Nephron (organoid): ENCODE measurements at regions not wholly inside any gene's neighbourhood (a gene's known extent, or its start where the extent isn't known, plus 50 kb on each side); places are given as distances from the start of the nearest gene placed in this dataset.

Source experiments
- H3K27ac Mint-ChIP-seq, 3 experiments: 2 replicates each; pipeline ENCODE4 v1.8.0; 2020; ENCODE audit warnings: mixed read lengths in 3 of 3, mild to moderate bottlenecking in 2 of 3, moderate library complexity in 1 of 3
- H3K27me3 Mint-ChIP-seq: 2 replicates; pipeline ENCODE4 v1.8.0; 2021; ENCODE audit warnings: low read depth, mild to moderate bottlenecking, moderate library complexity, mixed read lengths
- H3K36me3 Mint-ChIP-seq: 2 replicates; pipeline ENCODE4 v1.8.0; 2020; ENCODE audit warnings: low read depth, mixed read lengths
- H3K4me1 Mint-ChIP-seq: 2 replicates; pipeline ENCODE4 v1.8.0; 2020; ENCODE audit warnings: mixed read lengths
- H3K4me3 Mint-ChIP-seq, 3 experiments: 2 replicates each; pipeline ENCODE4 v1.8.0; 2020; ENCODE audit warnings: mild to moderate bottlenecking in 3 of 3, mixed read lengths in 3 of 3, moderate library complexity in 2 of 3
- H3K9me3 Mint-ChIP-seq: 2 replicates; pipeline ENCODE4 v1.8.0; 2020; ENCODE audit warnings: mixed read lengths
- TF ChIP-seq, protein P1 (sequence below), 3 experiments: fragments of 200-600 bp; sonication (generic); IDR thresholded peaks; one replicate each; pipeline ENCODE4 v1.5.0; 2021; ENCODE audit warnings: antibody characterized with exemption in 3 of 3; ENCODE audit not compliant: unreplicated experiment in 3 of 3

- Mint-ChIP-seq H3K27me3 (no peaks in the 10 kb centered on the region), H3K4me3 (peak overlapping the region in 2 of 3 experiments; percentile 4 to 18), H3K36me3 (no peaks in the 10 kb centered on the region), H3K27ac (peak overlapping the region; percentile 63 to 94 (median 82)), H3K9me3 (no peaks in the 10 kb centered on the region), H3K4me1 (peaks cover 64% of the 10 kb centered on the region)
- TF ChIP-seq, protein P1, sequence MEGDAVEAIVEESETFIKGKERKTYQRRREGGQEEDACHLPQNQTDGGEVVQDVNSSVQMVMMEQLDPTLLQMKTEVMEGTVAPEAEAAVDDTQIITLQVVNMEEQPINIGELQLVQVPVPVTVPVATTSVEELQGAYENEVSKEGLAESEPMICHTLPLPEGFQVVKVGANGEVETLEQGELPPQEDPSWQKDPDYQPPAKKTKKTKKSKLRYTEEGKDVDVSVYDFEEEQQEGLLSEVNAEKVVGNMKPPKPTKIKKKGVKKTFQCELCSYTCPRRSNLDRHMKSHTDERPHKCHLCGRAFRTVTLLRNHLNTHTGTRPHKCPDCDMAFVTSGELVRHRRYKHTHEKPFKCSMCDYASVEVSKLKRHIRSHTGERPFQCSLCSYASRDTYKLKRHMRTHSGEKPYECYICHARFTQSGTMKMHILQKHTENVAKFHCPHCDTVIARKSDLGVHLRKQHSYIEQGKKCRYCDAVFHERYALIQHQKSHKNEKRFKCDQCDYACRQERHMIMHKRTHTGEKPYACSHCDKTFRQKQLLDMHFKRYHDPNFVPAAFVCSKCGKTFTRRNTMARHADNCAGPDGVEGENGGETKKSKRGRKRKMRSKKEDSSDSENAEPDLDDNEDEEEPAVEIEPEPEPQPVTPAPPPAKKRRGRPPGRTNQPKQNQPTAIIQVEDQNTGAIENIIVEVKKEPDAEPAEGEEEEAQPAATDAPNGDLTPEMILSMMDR (IDR thresholded peaks at IDR 0.05; ENCODE audit: unreplicated experiment in 3 of 3) = no peak
Observed at GRCh38 chr11:15882876-15883454, 473.4 kb downstream of the SOX6 start.

GRCh38 chr11:15883455-15883920 lies 472.9 kb downstream of the SOX6 start:
- H3K9me3 Mint-ChIP-seq = no peaks in the 10 kb centered on the region

GRCh38 chr11:15884141-15884540 lies 472.2 kb downstream of the SOX6 start:
- peaks cover 76% of the 10 kb centered on the region for H3K4me1 Mint-ChIP-seq
- H3K4me3 Mint-ChIP-seq = no peak overlapping the region
- TF ChIP-seq, protein P1 (IDR thresholded peaks at IDR 0.05; ENCODE audit: unreplicated experiment in 3 of 3) = no peak
- H3K36me3 Mint-ChIP-seq = no peaks in the 10 kb centered on the region
- no peaks in the 10 kb centered on the region for H3K9me3 Mint-ChIP-seq
- H3K27ac Mint-ChIP-seq = peak overlapping the region; percentile 63 to 94 (median 82)
- H3K27me3 Mint-ChIP-seq = no peaks in the 10 kb centered on the region

More at GRCh38 chr11:15883455-15883920, 472.9 kb downstream of the SOX6 start:
- Mint-ChIP-seq H3K4me3 (peak overlapping the region in 1 of 3 experiments; percentile 10), H3K4me1 (peaks cover 69% of the 10 kb centered on the region), H3K27ac (peak overlapping the region; percentile 63 to 94 (median 82)), H3K27me3 (no peaks in the 10 kb centered on the region), H3K36me3 (no peaks in the 10 kb centered on the region)
- TF ChIP-seq, protein P1 (IDR thresholded peaks at IDR 0.05; ENCODE audit: unreplicated experiment in 3 of 3) = no peak

GRCh38 chr11:15884777-15885540 lies 471.4 kb downstream of the SOX6 start:
- Mint-ChIP-seq H3K9me3 (no peaks in the 10 kb centered on the region), H3K27ac (peak overlapping the region; percentile 63 to 94 (median 82)), H3K4me3 (no peak overlapping the region), H3K36me3 (no peaks in the 10 kb centered on the region), H3K27me3 (no peaks in the 10 kb centered on the region), H3K4me1 (peaks cover 80% of the 10 kb centered on the region)
- TF ChIP-seq, protein P1 (IDR thresholded peaks at IDR 0.05; ENCODE audit: unreplicated experiment in 3 of 3) = no peak

- TF ChIP-seq, protein P1 (IDR thresholded peaks at IDR 0.05; ENCODE audit: unreplicated experiment in 3 of 3) = no peak
- H3K27ac Mint-ChIP-seq = peak overlapping the region in 2 of 3 experiments; percentile 53 to 80
- H3K4me1 Mint-ChIP-seq = peaks cover 86% of the 10 kb centered on the region
- no peaks in the 10 kb centered on the region for H3K36me3 Mint-ChIP-seq
- peaks cover 3% of the 10 kb centered on the region for H3K27me3 Mint-ChIP-seq
- no peaks in the 10 kb centered on the region for H3K9me3 Mint-ChIP-seq
- no peak overlapping the region for H3K4me3 Mint-ChIP-seq
Observed at GRCh38 chr11:15885854-15886253, 470.5 kb downstream of the SOX6 start.
